CD4-positive, alpha-beta T cell (primary cell): ENCODE measurements at regions not wholly inside any gene's neighbourhood (a gene's known extent, or its start where the extent isn't known, plus 50 kb on each side); places are given as distances from the start of the nearest gene placed in this dataset.

Experiments
- ATAC-seq: fragments of 200-7000 bp; cut with Tn5 transposase; one replicate; pipeline ENCODE4 v1.10.0; 2022; ENCODE audit warnings: mild to moderate bottlenecking; ENCODE audit not compliant: poor library complexity
- CTCF ChIA-PET: fragments of 350-600 bp; sonication (Branson Sonifier 250); formaldehyde crosslinking; loops from one replicate; lab custom pipeline; 2021; ENCODE audit warnings: antibody characterized with exemption, inconsistent platforms; lab: Charles Lee
- POLR2A ChIA-PET: fragments of 350-600 bp; sonication (Branson Sonifier 250); formaldehyde crosslinking; loops from one replicate; lab custom pipeline; 2021; ENCODE audit warnings: antibody characterized with exemption, inconsistent platforms; lab: Charles Lee
- DNase-seq, 14 experiments: peaks; one replicate each; pipeline ENCODE4 v3.0.0-alpha.2; 2013 to 2020; ENCODE audit warnings: mixed read lengths in 2 of 14
- H3K27ac ChIP-seq, 2 donors: one replicate each; pipeline versions ENCODE4 v1.5.1 to v1.7.0; 2013; ENCODE audit warnings: low read length in 2 of 2, low read depth in 1 of 2, mild to moderate bottlenecking in 1 of 2
- H3K27me3 ChIP-seq, 2 experiments: 1 replicate in 1 of 2; 2 replicates in 1 of 2; pipeline versions ENCODE4 v1.6.1 to v1.7.0; 2013; ENCODE audit warnings: low read length in 2 of 2, control low read depth in 1 of 2, mild to moderate bottlenecking in 1 of 2, moderate library complexity in 1 of 2; ENCODE audit not compliant: insufficient read depth in 2 of 2, control insufficient read depth in 1 of 2
- H3K36me3 ChIP-seq: one replicate; pipeline ENCODE4 v1.6.1; 2013; ENCODE audit warnings: low read length, control low read depth; ENCODE audit not compliant: insufficient read depth
- H3K4me1 ChIP-seq: one replicate; pipeline ENCODE4 v1.6.1; 2013; ENCODE audit warnings: low read length, control low read depth; ENCODE audit not compliant: insufficient read depth
- H3K4me3 ChIP-seq: one replicate; pipeline ENCODE4 v1.5.1; 2013; ENCODE audit warnings: mild to moderate bottlenecking, low read length, moderate library complexity
- H3K9me3 ChIP-seq, 2 experiments: 1 replicate in 1 of 2; 2 replicates in 1 of 2; pipeline versions ENCODE4 v1.6.1 to v1.7.0; 2013; ENCODE audit warnings: low read length in 2 of 2, mild to moderate bottlenecking in 2 of 2, control low read depth in 1 of 2, moderate library complexity in 1 of 2; ENCODE audit not compliant: control insufficient read depth in 1 of 2, insufficient read depth in 1 of 2
- H3K27ac Mint-ChIP-seq: one replicate; pipeline ENCODE4 v1.8.0; 2020; ENCODE audit warnings: mixed read lengths
- H3K27me3 Mint-ChIP-seq: one replicate; pipeline ENCODE4 v1.8.0; 2021; ENCODE audit warnings: mixed read lengths
- H3K36me3 Mint-ChIP-seq: one replicate; pipeline ENCODE4 v1.8.0; 2021; ENCODE audit warnings: low read depth, mixed read lengths
- H3K4me1 Mint-ChIP-seq: one replicate; pipeline ENCODE4 v1.8.0; 2021; ENCODE audit warnings: low read depth, mixed read lengths
- H3K4me3 Mint-ChIP-seq: one replicate; pipeline ENCODE4 v1.8.0; 2020; ENCODE audit warnings: mild to moderate bottlenecking, mixed read lengths
- H3K9me3 Mint-ChIP-seq: one replicate; pipeline ENCODE4 v1.8.0; 2020; ENCODE audit warnings: mixed read lengths
- CTCF ChIP-seq: fragments of 200-600 bp; IDR thresholded peaks from one replicate; pipeline ENCODE4 v1.8.0; 2022; ENCODE audit warnings: antibody characterized with exemption, mild to moderate bottlenecking
- intact Hi-C, 2 experiments: fragments of 100-400 bp; cut with DNase I in 1 of 2; cut with micrococcal nuclease in 1 of 2; formaldehyde crosslinking; loops; one replicate each; pipeline versions ENCODE4 v1.15.1 to v1.9.0; 2023 to 2025; cut with DNase I, micrococcal nuclease

GRCh38 chr16:85522842-85523601 lies 90.1 kb upstream of the GSE1 start:
- no peak for ATAC-seq
- no peak overlapping the region for H3K4me3 Mint-ChIP-seq
- ChIA-PET CTCF (no interaction called here), POLR2A (no interaction called here)
- no peaks in the 10 kb centered on the region for H3K4me1 Mint-ChIP-seq
- no peaks in the 10 kb centered on the region for H3K36me3 ChIP-seq
- intact Hi-C loops = no loop called here
- no peaks in the 10 kb centered on the region for H3K9me3 ChIP-seq
- H3K4me1 ChIP-seq = peaks cover 3% of the 10 kb centered on the region
- no peaks in the 10 kb centered on the region for H3K36me3 Mint-ChIP-seq
- no peak for DNase-seq
- H3K4me3 ChIP-seq = no peak overlapping the region
- H3K27ac Mint-ChIP-seq = no peak overlapping the region
- H3K27me3 ChIP-seq = no peaks in the 10 kb centered on the region
- no peaks in the 10 kb centered on the region for H3K27me3 Mint-ChIP-seq
- no peak for TF ChIP-seq CTCF
- no peak overlapping the region for H3K27ac ChIP-seq
- H3K9me3 Mint-ChIP-seq = no peaks in the 10 kb centered on the region

GRCh38 chr16:85523602-85524364 lies 89.3 kb upstream of the GSE1 start:
- Mint-ChIP-seq H3K27me3 (no peaks in the 10 kb centered on the region), H3K4me1 (no peaks in the 10 kb centered on the region), H3K4me3 (no peak overlapping the region), H3K9me3 (no peaks in the 10 kb centered on the region), H3K36me3 (no peaks in the 10 kb centered on the region), H3K27ac (no peak overlapping the region)
- Histone ChIP-seq H3K4me3 (no peak overlapping the region), H3K9me3 (no peaks in the 10 kb centered on the region), H3K27ac (no peak overlapping the region), H3K4me1 (no peaks in the 10 kb centered on the region), H3K36me3 (no peaks in the 10 kb centered on the region), H3K27me3 (no peaks in the 10 kb centered on the region)
- ChIA-PET POLR2A (no interaction called here), CTCF (no interaction called here)
- intact Hi-C loops = no loop called here
- ATAC-seq (no peak), DNase-seq (no peak)
- TF ChIP-seq CTCF = no peak

- Mint-ChIP-seq H3K27ac (no peak overlapping the region), H3K9me3 (no peaks in the 10 kb centered on the region), H3K4me1 (no peaks in the 10 kb centered on the region), H3K27me3 (no peaks in the 10 kb centered on the region), H3K4me3 (no peak overlapping the region), H3K36me3 (no peaks in the 10 kb centered on the region)
- POLR2A ChIA-PET = no interaction called here
- no peak for ATAC-seq
- H3K4me1 ChIP-seq = no peaks in the 10 kb centered on the region
- H3K27me3 ChIP-seq = no peaks in the 10 kb centered on the region
- no peaks in the 10 kb centered on the region for H3K9me3 ChIP-seq
- CTCF ChIA-PET = no interaction called here
- H3K4me3 ChIP-seq = no peak overlapping the region
- intact Hi-C loops = no loop called here
- no peaks in the 10 kb centered on the region for H3K36me3 ChIP-seq
- no peak for DNase-seq
- no peak for TF ChIP-seq CTCF
- H3K27ac ChIP-seq = no peak overlapping the region
These were observed 88.8 kb upstream of the GSE1 start for GRCh38 chr16:85524365-85524629.
